HG02852 (cell line): ENCODE measurements at regions not wholly inside any gene's neighbourhood (a gene's known extent, or its start where the extent isn't known, plus 50 kb on each side); places are given as distances from the start of the nearest gene placed in this dataset.
A peak's percentile ranks its signal among the peaks of the same experiment; 100 is the strongest.

Source experiments
- ATAC-seq: cut with Tn5 transposase; IDR thresholded peaks from one replicate; pipeline ENCODE4 v1.9.1; 2021; ENCODE audit warnings: mild to moderate bottlenecking, moderate library complexity; ENCODE audit not compliant: unreplicated experiment

- ATAC-seq: no peak
Observed at GRCh38 chr3:178475062-178475461, 61.2 kb upstream of the KCNMB2 start.

- no peak for ATAC-seq
Observed at GRCh38 chr3:178476886-178477285, 59.4 kb upstream of the KCNMB2 start.

DNA sequence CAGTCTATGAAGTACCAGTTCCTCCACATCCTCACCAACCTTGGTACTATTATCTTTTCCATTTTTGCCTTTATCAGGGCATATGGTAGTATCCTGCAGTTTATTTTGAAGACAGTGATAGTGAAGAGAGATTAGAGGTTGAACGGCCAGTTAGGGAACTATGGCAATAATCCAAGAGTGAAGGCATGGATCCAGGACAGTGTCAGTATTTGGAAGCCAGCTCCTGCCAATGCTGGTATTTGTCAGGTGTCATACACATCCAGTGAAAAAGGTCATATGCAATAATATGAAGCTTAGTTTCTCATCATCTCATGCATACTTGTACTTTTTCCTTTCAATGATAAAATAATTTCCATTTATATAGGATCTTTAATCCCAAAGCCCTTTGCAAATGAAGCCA lies 56.8 kb upstream of the KCNMB2 start:
- no peak for ATAC-seq

- no peak for ATAC-seq
Observed at GRCh38 chr3:178479860-178480259, 56.4 kb upstream of the KCNMB2 start.

DNA sequence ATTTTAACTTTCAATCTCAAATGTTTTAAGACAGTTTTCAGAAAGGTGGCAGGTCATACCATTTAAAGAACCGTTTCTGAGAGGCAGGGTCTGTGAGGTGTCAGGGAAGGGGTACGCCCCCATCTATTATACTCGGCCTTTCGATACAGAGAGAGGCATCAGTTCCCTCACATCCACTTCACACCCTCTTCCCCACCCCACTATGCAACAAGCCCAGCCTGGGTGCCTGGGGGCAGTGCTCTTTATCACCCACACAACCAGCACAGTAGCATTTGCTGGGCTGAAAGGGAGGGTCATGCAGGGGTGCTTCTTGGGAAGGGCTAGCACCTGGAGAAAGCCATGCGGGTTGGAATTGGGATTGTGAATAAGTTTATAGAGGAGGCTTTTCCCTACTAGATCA lies 56.0 kb upstream of the KCNMB2 start:
- ATAC-seq: peak; percentile 36

- peak; percentile 100 for ATAC-seq
Observed at GRCh38 chr3:178480795-178481194, 55.4 kb upstream of the KCNMB2 start.

DNA sequence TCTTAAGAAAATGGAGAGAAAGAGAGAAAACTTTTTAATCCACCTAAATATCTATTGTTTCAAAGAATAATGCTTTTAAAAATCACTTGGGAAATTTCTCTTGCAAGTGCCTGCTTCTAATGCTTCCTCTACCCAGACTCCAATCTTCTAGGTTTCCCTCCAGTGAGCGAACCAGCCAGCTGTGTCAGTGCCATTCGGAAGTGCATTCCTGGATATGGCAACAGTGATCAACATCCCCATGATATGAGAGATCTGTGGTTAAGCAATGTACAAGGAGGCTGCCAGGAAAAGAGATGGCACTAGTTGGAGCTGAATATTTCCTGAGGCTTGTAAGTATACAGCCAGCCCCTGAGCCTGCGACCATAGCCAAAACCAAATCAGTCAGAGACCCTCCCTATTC lies 53.3 kb upstream of the KCNMB2 start:
- no peak for ATAC-seq

DNA sequence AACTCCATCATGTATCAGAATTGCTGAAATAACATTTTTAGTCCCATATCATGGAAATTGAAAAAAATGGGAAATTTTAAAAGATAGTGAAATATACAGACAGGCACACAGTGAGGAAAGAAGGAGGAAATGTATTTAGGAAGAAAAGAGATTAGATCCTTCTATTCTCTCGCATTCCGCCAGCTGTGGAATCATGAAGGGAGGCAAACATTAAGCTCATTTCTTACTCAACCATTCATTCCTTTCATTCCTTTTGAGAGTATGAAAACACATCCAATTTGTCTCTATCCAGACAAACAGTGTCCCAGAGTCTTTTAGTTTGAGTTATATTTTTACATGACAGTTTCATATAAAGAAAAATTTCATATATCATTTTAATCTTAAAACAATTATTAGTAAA lies 52.5 kb upstream of the KCNMB2 start:
- ATAC-seq: no peak

DNA sequence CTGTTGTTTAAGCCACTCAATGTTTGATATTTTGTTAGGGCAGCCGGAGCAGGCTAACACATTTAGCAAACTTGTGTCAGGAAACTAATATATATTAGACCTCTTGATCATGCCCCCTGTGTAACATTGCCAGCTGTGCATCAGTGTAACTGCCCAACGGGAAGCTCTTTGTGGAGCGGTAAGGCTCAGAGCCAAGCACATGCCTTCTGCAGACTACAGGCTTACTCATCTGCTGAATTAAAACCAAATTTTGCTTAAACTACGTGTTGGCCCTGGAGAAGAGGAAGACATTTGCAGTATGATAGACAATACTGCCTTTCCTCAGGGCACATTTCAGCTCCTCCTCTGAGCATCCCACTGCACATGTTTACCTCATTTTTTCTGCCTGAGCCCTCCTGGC lies 50.5 kb upstream of the KCNMB2 start:
- no peak for ATAC-seq
